ENCODE measurements at regions not wholly inside any gene's neighbourhood (a gene's known extent, or its start where the extent isn't known, plus 50 kb on each side); places are given as distances from the start of the nearest gene placed in this dataset.

DNA sequence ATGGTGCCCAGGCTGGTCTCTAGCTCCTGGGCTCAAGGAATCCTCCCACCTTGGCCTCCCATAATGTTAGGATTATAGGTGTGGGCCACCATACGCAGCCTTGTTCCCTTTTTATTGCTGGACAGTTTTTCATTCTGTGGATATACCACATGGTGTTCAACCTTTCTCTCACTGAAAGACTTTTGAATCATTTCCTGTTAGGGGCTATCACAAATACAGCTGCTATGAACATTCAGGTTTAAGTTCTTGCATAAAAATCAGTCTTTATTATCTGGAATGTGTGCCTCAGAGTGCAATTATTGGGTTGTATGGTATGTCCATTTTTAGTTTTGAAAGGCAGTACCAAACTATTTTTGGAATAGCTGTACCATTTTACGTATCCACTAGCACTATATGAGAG, 647.2 kb downstream of the LIG4 start:
- no peak for TF ChIP-seq EZH2phosphoT487 (IDR thresholded peaks at IDR 0.05; ENCODE audit: borderline replicate concordance)
- TF ChIP-seq, protein P1, sequence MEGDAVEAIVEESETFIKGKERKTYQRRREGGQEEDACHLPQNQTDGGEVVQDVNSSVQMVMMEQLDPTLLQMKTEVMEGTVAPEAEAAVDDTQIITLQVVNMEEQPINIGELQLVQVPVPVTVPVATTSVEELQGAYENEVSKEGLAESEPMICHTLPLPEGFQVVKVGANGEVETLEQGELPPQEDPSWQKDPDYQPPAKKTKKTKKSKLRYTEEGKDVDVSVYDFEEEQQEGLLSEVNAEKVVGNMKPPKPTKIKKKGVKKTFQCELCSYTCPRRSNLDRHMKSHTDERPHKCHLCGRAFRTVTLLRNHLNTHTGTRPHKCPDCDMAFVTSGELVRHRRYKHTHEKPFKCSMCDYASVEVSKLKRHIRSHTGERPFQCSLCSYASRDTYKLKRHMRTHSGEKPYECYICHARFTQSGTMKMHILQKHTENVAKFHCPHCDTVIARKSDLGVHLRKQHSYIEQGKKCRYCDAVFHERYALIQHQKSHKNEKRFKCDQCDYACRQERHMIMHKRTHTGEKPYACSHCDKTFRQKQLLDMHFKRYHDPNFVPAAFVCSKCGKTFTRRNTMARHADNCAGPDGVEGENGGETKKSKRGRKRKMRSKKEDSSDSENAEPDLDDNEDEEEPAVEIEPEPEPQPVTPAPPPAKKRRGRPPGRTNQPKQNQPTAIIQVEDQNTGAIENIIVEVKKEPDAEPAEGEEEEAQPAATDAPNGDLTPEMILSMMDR (conservative IDR thresholded peaks at IDR 0.05; ENCODE audit: low read length): no peak
- no peaks in the 10 kb centered on the region for H3K27me3 ChIP-seq (ENCODE audit: insufficient read depth, low read length, poor library complexity, severe bottlenecking)
- no peak overlapping the region for H2AFZ ChIP-seq (ENCODE audit: low read length)

DNA sequence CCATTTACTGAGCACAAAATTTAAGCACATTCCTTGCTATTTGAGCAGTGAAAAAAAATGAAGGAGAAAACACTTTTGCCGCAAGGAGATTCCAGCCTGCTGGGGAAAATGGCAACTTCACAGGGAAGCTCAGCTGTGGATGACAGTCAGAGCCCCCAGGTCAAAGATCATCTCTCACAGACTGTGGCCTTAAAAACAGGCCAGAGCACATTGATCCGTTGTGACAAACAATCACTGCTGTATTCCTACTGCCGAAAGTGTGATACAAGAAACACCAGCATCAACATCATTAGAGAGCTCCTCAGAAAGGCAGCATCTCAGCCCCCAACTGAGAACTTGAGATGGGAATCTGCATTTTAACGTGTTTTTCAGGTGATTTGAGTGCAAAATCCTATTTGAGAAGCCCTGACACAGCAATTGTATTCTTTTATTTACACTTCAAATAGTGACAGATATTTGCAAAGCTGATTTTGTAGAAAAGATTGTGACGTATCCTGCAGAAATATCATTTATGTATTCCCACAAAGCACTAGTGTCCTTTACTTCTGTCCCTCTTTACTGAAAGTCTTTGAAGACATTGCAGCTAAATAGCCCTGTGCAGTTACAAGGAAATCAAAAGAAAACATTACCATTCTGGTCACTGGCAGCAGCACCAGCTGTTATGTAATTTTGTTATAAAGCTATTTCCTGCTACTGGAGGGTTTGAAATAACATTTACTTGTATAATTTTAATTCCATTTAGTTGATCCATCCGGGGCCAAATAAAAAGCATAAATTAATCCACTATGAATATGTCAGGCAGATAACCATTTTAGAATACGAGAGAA, 652.0 kb downstream of the LIG4 start:
- Histone ChIP-seq H2AFZ (ENCODE audit: low read length) (no peak overlapping the region), H3K4me2 (ENCODE audit: low read depth, low read length, poor library complexity, severe bottlenecking) (no peak overlapping the region), H3K9ac (ENCODE audit: low read depth, low read length, poor library complexity, severe bottlenecking) (no peak overlapping the region), H3K9me2 (replicated peaks; ENCODE audit: low read depth, low read length) (no peaks in the 10 kb centered on the region), H3K4me1 (ENCODE audit: insufficient read depth, low read length, poor library complexity, severe bottlenecking) (no peaks in the 10 kb centered on the region), H3K79me2 (ENCODE audit: insufficient read depth, low read length) (no peaks in the 10 kb centered on the region), H3K27me3 (ENCODE audit: insufficient read depth, low read length, poor library complexity, severe bottlenecking) (no peaks in the 10 kb centered on the region), H3K9me3 (ENCODE audit: insufficient read depth, low read depth, low read length) (no peaks in the 10 kb centered on the region), H4K20me1 (ENCODE audit: insufficient read depth, low read length, poor library complexity, severe bottlenecking) (no peaks in the 10 kb centered on the region), H3K36me3 (ENCODE audit: insufficient read depth, low read length) (no peaks in the 10 kb centered on the region), H3F3A (ENCODE audit: low read depth) (no peaks in the 10 kb centered on the region), H3K4me3 (ENCODE audit: low read length, poor library complexity, severe bottlenecking) (no peak overlapping the region)
- no peak for TF ChIP-seq EZH2phosphoT487 (IDR thresholded peaks at IDR 0.05; ENCODE audit: borderline replicate concordance)
- TF ChIP-seq, protein P1 (conservative IDR thresholded peaks at IDR 0.05; ENCODE audit: low read length): no peak

More for the DNA sequence above, 647.2 kb downstream of the LIG4 start:
- Histone ChIP-seq H3K9me3 (ENCODE audit: insufficient read depth, low read depth, low read length) (no peaks in the 10 kb centered on the region), H3K4me2 (ENCODE audit: low read depth, low read length, poor library complexity, severe bottlenecking) (no peak overlapping the region), H3K79me2 (ENCODE audit: insufficient read depth, low read length) (no peaks in the 10 kb centered on the region), H3F3A (ENCODE audit: low read depth) (no peaks in the 10 kb centered on the region), H3K4me3 (ENCODE audit: low read length, poor library complexity, severe bottlenecking) (no peak overlapping the region), H3K9me2 (replicated peaks; ENCODE audit: low read depth, low read length) (no peaks in the 10 kb centered on the region), H3K4me1 (ENCODE audit: insufficient read depth, low read length, poor library complexity, severe bottlenecking) (no peaks in the 10 kb centered on the region), H3K9ac (ENCODE audit: low read depth, low read length, poor library complexity, severe bottlenecking) (no peak overlapping the region), H3K36me3 (ENCODE audit: insufficient read depth, low read length) (no peaks in the 10 kb centered on the region), H4K20me1 (ENCODE audit: insufficient read depth, low read length, poor library complexity, severe bottlenecking) (no peaks in the 10 kb centered on the region)

DNA sequence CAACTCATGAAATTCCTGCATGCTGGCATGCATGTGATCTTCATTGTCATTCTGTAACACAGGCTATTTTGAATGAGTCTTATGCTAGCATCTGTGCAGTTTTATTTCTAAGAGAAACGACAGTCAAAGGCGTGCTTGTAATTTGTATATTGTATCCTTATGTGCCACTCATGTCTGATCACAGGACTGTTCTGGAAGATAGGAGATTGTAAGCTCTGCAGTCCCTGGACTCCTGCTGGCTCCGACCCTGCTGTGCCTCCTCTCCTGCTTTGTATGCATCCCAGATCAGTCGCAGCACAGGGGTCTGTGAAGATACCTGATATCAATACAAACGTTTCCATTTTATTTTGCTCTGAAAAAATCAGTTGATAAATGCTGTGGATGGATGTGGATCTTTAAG, 653.1 kb downstream of the LIG4 start:
- Histone ChIP-seq H3K79me2 (ENCODE audit: insufficient read depth, low read length) (no peaks in the 10 kb centered on the region), H3K27me3 (ENCODE audit: insufficient read depth, low read length, poor library complexity, severe bottlenecking) (no peaks in the 10 kb centered on the region), H3F3A (ENCODE audit: low read depth) (no peaks in the 10 kb centered on the region), H3K4me3 (ENCODE audit: low read length, poor library complexity, severe bottlenecking) (no peak overlapping the region), H4K20me1 (ENCODE audit: insufficient read depth, low read length, poor library complexity, severe bottlenecking) (no peaks in the 10 kb centered on the region), H2AFZ (ENCODE audit: low read length) (no peak overlapping the region), H3K9me3 (ENCODE audit: insufficient read depth, low read depth, low read length) (no peaks in the 10 kb centered on the region), H3K9ac (ENCODE audit: low read depth, low read length, poor library complexity, severe bottlenecking) (no peak overlapping the region), H3K9me2 (replicated peaks; ENCODE audit: low read depth, low read length) (no peaks in the 10 kb centered on the region), H3K4me2 (ENCODE audit: low read depth, low read length, poor library complexity, severe bottlenecking) (no peak overlapping the region), H3K4me1 (ENCODE audit: insufficient read depth, low read length, poor library complexity, severe bottlenecking) (no peaks in the 10 kb centered on the region), H3K36me3 (ENCODE audit: insufficient read depth, low read length) (no peaks in the 10 kb centered on the region)
- TF ChIP-seq, protein P1 (conservative IDR thresholded peaks at IDR 0.05; ENCODE audit: low read length): no peak
- no peak for TF ChIP-seq EZH2phosphoT487 (IDR thresholded peaks at IDR 0.05; ENCODE audit: borderline replicate concordance)
